H9 (cell line): ENCODE measurements at regions not wholly inside any gene's neighbourhood (a gene's known extent, or its start where the extent isn't known, plus 50 kb on each side); places are given as distances from the start of the nearest gene placed in this dataset.

Experiments
- DNase-seq: peaks from one replicate; pipeline ENCODE4 v3.0.0-alpha.2; 2017
- H2AFZ ChIP-seq: one replicate; pipeline ENCODE4 v1.6.1; 2013; ENCODE audit warnings: mild to moderate bottlenecking, low read length, control low read depth, moderate library complexity
- H2AK5ac ChIP-seq: 2 replicates; pipeline ENCODE4 v1.6.1; 2013; ENCODE audit warnings: low read length, control low read depth, mixed read lengths; ENCODE audit not compliant: insufficient read length
- H2BK120ac ChIP-seq: one replicate; pipeline ENCODE4 v1.6.1; 2013; ENCODE audit warnings: low read depth, mild to moderate bottlenecking, low read length, control low read depth, inconsistent platforms; ENCODE audit not compliant: poor library complexity, severe bottlenecking
- H2BK12ac ChIP-seq: 2 replicates; pipeline ENCODE4 v1.6.1; 2013; ENCODE audit warnings: low read length, control low read depth, mixed read lengths, low read depth; ENCODE audit not compliant: insufficient read length
- H2BK15ac ChIP-seq: 2 replicates; pipeline ENCODE4 v1.6.1; 2013; ENCODE audit warnings: low read depth, low read length, control low read depth
- H2BK20ac ChIP-seq: one replicate; pipeline ENCODE4 v1.6.1; 2013; ENCODE audit warnings: low read depth, mild to moderate bottlenecking, low read length, control low read depth, inconsistent platforms; ENCODE audit not compliant: poor library complexity, severe bottlenecking
- H2BK5ac ChIP-seq: 2 replicates; pipeline ENCODE4 v1.6.1; 2013; ENCODE audit warnings: low read length, control low read depth, mixed read lengths; ENCODE audit not compliant: insufficient read length
- H3K14ac ChIP-seq: 2 replicates; pipeline ENCODE4 v1.6.1; 2013; ENCODE audit warnings: low read length, control low read depth; ENCODE audit not compliant: insufficient read depth
- H3K18ac ChIP-seq: 2 replicates; pipeline ENCODE4 v1.6.1; 2013; ENCODE audit warnings: low read depth, mild to moderate bottlenecking, mixed read lengths, low read length, control low read depth; ENCODE audit not compliant: insufficient read length
- H3K23ac ChIP-seq: 2 replicates; pipeline ENCODE4 v1.6.1; 2013; ENCODE audit warnings: low read length, control low read depth, mixed read lengths, low read depth; ENCODE audit not compliant: insufficient read length
- H3K23me2 ChIP-seq: 2 replicates; pipeline ENCODE4 v1.6.1; 2013; ENCODE audit warnings: low read depth, mild to moderate bottlenecking, mixed read lengths, low read length, control low read depth; ENCODE audit not compliant: insufficient read length, poor library complexity, severe bottlenecking
- H3K27ac ChIP-seq: 2 replicates; pipeline ENCODE4 v1.5.1; 2013; ENCODE audit warnings: low read length, control low read depth, mixed read lengths, low read depth; ENCODE audit not compliant: insufficient read length
- H3K27me3 ChIP-seq: 2 replicates; pipeline ENCODE4 v1.6.1; 2013; ENCODE audit warnings: low read length, control low read depth, inconsistent platforms; ENCODE audit not compliant: insufficient read depth
- H3K4ac ChIP-seq: 2 replicates; pipeline ENCODE4 v1.6.1; 2013; ENCODE audit warnings: low read depth, mild to moderate bottlenecking, control low read depth, inconsistent platforms, low read length, moderate library complexity
- H3K4me1 ChIP-seq: 2 replicates; pipeline ENCODE4 v1.6.1; 2013; ENCODE audit warnings: low read length, control low read depth, inconsistent platforms; ENCODE audit not compliant: insufficient read depth
- H3K4me2 ChIP-seq: 2 replicates; pipeline ENCODE4 v1.6.1; 2013; ENCODE audit warnings: low read length, control low read depth, mixed read lengths; ENCODE audit not compliant: insufficient read length, insufficient read depth
- H3K56ac ChIP-seq: 2 replicates; pipeline ENCODE4 v1.6.1; 2013; ENCODE audit warnings: low read depth, mild to moderate bottlenecking, mixed read lengths, low read length, control low read depth; ENCODE audit not compliant: insufficient read length
- H3K79me1 ChIP-seq: 2 replicates; pipeline ENCODE4 v1.6.1; 2013; ENCODE audit warnings: low read depth, mild to moderate bottlenecking, moderate library complexity, low read length, control low read depth, inconsistent platforms; ENCODE audit not compliant: insufficient read depth, poor library complexity, severe bottlenecking
- H3K79me2 ChIP-seq: 2 replicates; pipeline ENCODE4 v1.6.1; 2013; ENCODE audit warnings: low read length, control low read depth, inconsistent platforms; ENCODE audit not compliant: insufficient read depth
- H3K9ac ChIP-seq: 2 replicates; pipeline ENCODE4 v1.6.1; 2013; ENCODE audit warnings: low read length, control low read depth, mixed read lengths; ENCODE audit not compliant: insufficient read length; ENCODE audit errors: extremely low read depth
- H3K9me3 ChIP-seq: one replicate; pipeline ENCODE4 v1.6.1; 2013; ENCODE audit warnings: low read depth, low read length, inconsistent platforms; ENCODE audit not compliant: control insufficient read depth
- H3T11ph ChIP-seq: one replicate; pipeline ENCODE4 v1.6.1; 2013; ENCODE audit warnings: mild to moderate bottlenecking, low read length, control low read depth, inconsistent platforms
- H4K20me1 ChIP-seq: one replicate; pipeline ENCODE4 v1.6.1; 2013; ENCODE audit not compliant: control insufficient read depth, insufficient read length, insufficient read depth
- H4K5ac ChIP-seq: 2 replicates; pipeline ENCODE4 v1.6.1; 2013; ENCODE audit warnings: low read depth, mild to moderate bottlenecking, mixed read lengths, low read length, control low read depth; ENCODE audit not compliant: insufficient read length
- H4K8ac ChIP-seq: replicated peaks from 2 replicates; pipeline ENCODE4 v1.6.1; 2013; ENCODE audit warnings: low read length, control low read depth, mixed read lengths, low read depth; ENCODE audit not compliant: insufficient read length
- H4K91ac ChIP-seq: 2 replicates; pipeline ENCODE4 v1.6.1; 2013; ENCODE audit warnings: low read depth, mild to moderate bottlenecking, moderate library complexity, mixed read lengths, low read length, control low read depth; ENCODE audit not compliant: insufficient read length
- H3K27ac Mint-ChIP-seq, 3 experiments: 2 replicates in 2 of 3; 3 replicates in 1 of 3; pipeline ENCODE4 v1.8.0; 2020 to 2021; ENCODE audit warnings: mixed read lengths in 3 of 3, mild to moderate bottlenecking in 1 of 3, moderate library complexity in 1 of 3
- H3K27me3 Mint-ChIP-seq: 2 replicates; pipeline ENCODE4 v1.8.0; 2021; ENCODE audit warnings: low read depth, mild to moderate bottlenecking, moderate library complexity, mixed read lengths
- H3K36me3 Mint-ChIP-seq, 3 experiments: 2 replicates in 2 of 3; 3 replicates in 1 of 3; pipeline ENCODE4 v1.8.0; 2020 to 2021; ENCODE audit warnings: low read depth in 3 of 3, mixed read lengths in 3 of 3; ENCODE audit not compliant: insufficient read depth in 1 of 3
- H3K4me1 Mint-ChIP-seq, 2 experiments: 2 replicates each; pipeline ENCODE4 v1.8.0; 2020; ENCODE audit warnings: mixed read lengths in 2 of 2
- H3K4me3 Mint-ChIP-seq, 2 experiments: 2 replicates in 1 of 2; 3 replicates in 1 of 2; pipeline ENCODE4 v1.8.0; 2020 to 2021; ENCODE audit warnings: mild to moderate bottlenecking in 2 of 2, mixed read lengths in 2 of 2, moderate library complexity in 1 of 2
- H3K9me3 Mint-ChIP-seq, 2 experiments: 2 replicates in 1 of 2; 3 replicates in 1 of 2; pipeline ENCODE4 v1.8.0; 2020; ENCODE audit warnings: mild to moderate bottlenecking in 2 of 2, mixed read lengths in 2 of 2, moderate library complexity in 1 of 2
- WGBS: extraction: QIAGEN DNeasy Blood & Tissue Kit; methylation state at CpG from one replicate; pipeline ENCODE4 v1.1.7; 2013; ENCODE audit warnings: missing lambda C conversion rate, low lambda C conversion rate, mixed read lengths; ENCODE audit not compliant: insufficient read length; ENCODE audit errors: extremely low coverage; 5-methylcytosine and 5-hydroxymethylcytosine counted together
- TF ChIP-seq, protein P1 (sequence below): fragments of 200-600 bp; sonication (generic); conservative IDR thresholded peaks from 3 replicates; pipeline ENCODE4 v1.8.0; 2021; ENCODE audit warnings: antibody characterized with exemption, mild to moderate bottlenecking

DNA sequence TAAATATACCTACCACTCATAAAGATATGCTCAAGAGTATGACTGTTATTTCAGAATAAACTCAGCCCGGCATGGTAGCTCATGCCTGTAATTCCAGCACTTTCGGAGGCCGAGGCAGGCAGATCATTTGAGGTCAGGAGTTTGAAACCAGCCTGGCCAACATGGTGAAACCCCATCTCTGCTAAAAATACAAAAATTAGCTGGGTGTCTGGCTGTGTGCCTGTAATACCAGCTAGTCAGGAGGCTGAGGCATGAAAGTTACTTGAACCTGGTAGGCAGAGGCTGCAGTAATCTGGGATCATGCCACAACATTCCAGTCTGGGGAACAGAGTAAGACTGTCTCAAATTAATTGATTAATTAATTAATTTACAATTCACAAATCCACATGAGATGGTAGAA lies 208.2 kb upstream of the PDGFD start:
- Histone ChIP-seq H3K56ac (no peak overlapping the region), H2BK120ac (no peak overlapping the region), H2BK12ac (no peak overlapping the region), H2BK5ac (no peak overlapping the region), H3K79me1 (no peaks in the 10 kb centered on the region), H3K4ac (no peak overlapping the region), H4K20me1 (no peaks in the 10 kb centered on the region), H4K8ac (no peak overlapping the region), H3K23ac (no peak overlapping the region), H3K14ac (no peak overlapping the region), H3K23me2 (no peaks in the 10 kb centered on the region), H3T11ph (no peak overlapping the region), H3K4me2 (no peak overlapping the region), H3K79me2 (no peaks in the 10 kb centered on the region), H3K27ac (no peak overlapping the region), H3K9ac (no peak overlapping the region), H4K91ac (no peak overlapping the region), H2AFZ (no peak overlapping the region), H2BK15ac (no peak overlapping the region), H3K9me3 (no peaks in the 10 kb centered on the region), H4K5ac (no peak overlapping the region), H3K18ac (no peak overlapping the region), H3K27me3 (no peaks in the 10 kb centered on the region), H3K4me1 (no peaks in the 10 kb centered on the region), H2AK5ac (no peak overlapping the region), H2BK20ac (no peak overlapping the region)
- TF ChIP-seq, protein P1, sequence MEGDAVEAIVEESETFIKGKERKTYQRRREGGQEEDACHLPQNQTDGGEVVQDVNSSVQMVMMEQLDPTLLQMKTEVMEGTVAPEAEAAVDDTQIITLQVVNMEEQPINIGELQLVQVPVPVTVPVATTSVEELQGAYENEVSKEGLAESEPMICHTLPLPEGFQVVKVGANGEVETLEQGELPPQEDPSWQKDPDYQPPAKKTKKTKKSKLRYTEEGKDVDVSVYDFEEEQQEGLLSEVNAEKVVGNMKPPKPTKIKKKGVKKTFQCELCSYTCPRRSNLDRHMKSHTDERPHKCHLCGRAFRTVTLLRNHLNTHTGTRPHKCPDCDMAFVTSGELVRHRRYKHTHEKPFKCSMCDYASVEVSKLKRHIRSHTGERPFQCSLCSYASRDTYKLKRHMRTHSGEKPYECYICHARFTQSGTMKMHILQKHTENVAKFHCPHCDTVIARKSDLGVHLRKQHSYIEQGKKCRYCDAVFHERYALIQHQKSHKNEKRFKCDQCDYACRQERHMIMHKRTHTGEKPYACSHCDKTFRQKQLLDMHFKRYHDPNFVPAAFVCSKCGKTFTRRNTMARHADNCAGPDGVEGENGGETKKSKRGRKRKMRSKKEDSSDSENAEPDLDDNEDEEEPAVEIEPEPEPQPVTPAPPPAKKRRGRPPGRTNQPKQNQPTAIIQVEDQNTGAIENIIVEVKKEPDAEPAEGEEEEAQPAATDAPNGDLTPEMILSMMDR, result no peak
- Mint-ChIP-seq H3K27me3 (no peaks in the 10 kb centered on the region), H3K36me3 (no peaks in the 10 kb centered on the region), H3K9me3 (no peaks in the 10 kb centered on the region), H3K27ac (0 out of 7 replicates have a peak overlapping the region, but pooled peaks of 1 of the 3 experiments have one; percentile 37), H3K4me1 (no peaks in the 10 kb centered on the region), H3K4me3 (no peak overlapping the region)
- no CpG with 5 or more reads among the region's 3 CpGs for WGBS
- DNase-seq, result no peak
